CD4-positive, alpha-beta memory T cell (primary cell): ENCODE measurements at regions not wholly inside any gene's neighbourhood (a gene's known extent, or its start where the extent isn't known, plus 50 kb on each side); places are given as distances from the start of the nearest gene placed in this dataset.

Source experiments
- CTCF ChIA-PET: fragments of 350-600 bp; sonication (Branson Sonifier 250); formaldehyde crosslinking; loops from one replicate; lab custom pipeline; 2021; ENCODE audit warnings: inconsistent platforms; ENCODE audit not compliant: partially characterized antibody; lab: Charles Lee
- POLR2A ChIA-PET: fragments of 350-600 bp; sonication (Branson Sonifier 250); formaldehyde crosslinking; loops from one replicate; lab custom pipeline; 2021; ENCODE audit not compliant: partially characterized antibody; lab: Charles Lee
- DNase-seq, 5 donors: peaks; one replicate each; pipeline versions ENCODE4 v3.0.0 to v3.0.0-alpha.2; 2020 to 2022; ENCODE audit warnings: mixed read lengths in 1 of 5
- H3K27ac ChIP-seq: one replicate; pipeline ENCODE4 v1.7.0; 2013; ENCODE audit warnings: low read depth, low read length
- H3K27me3 ChIP-seq: 2 replicates; pipeline ENCODE4 v1.7.0; 2013; ENCODE audit warnings: mild to moderate bottlenecking, low read length, moderate library complexity; ENCODE audit not compliant: insufficient read depth
- H3K36me3 ChIP-seq: 2 replicates; pipeline ENCODE4 v1.7.0; 2013; ENCODE audit warnings: mild to moderate bottlenecking, low read length, moderate library complexity; ENCODE audit not compliant: insufficient read depth
- H3K4me1 ChIP-seq: 2 replicates; pipeline ENCODE4 v1.7.0; 2013; ENCODE audit warnings: mild to moderate bottlenecking, low read length, moderate library complexity; ENCODE audit not compliant: insufficient read depth
- H3K4me3 ChIP-seq, 2 donors: one replicate each; pipeline ENCODE4 v1.7.0; 2013; ENCODE audit warnings: low read length in 2 of 2, mild to moderate bottlenecking in 1 of 2
- H3K9me3 ChIP-seq, 2 donors: one replicate each; pipeline ENCODE4 v1.7.0; 2013; ENCODE audit warnings: low read length in 2 of 2, control low read depth in 1 of 2; ENCODE audit not compliant: control insufficient read depth in 1 of 2
- H3K27ac Mint-ChIP-seq, 7 donors: one replicate each; pipeline ENCODE4 v1.8.0; 2020 to 2021; ENCODE audit warnings: mixed read lengths in 7 of 7, mild to moderate bottlenecking in 6 of 7, inconsistent platforms in 3 of 7, moderate library complexity in 3 of 7
- H3K27me3 Mint-ChIP-seq, 2 donors: one replicate each; pipeline ENCODE4 v1.8.0; 2020 to 2021; ENCODE audit warnings: mixed read lengths in 2 of 2
- H3K36me3 Mint-ChIP-seq, 2 donors: one replicate each; pipeline ENCODE4 v1.8.0; 2020 to 2021; ENCODE audit warnings: mixed read lengths in 2 of 2, inconsistent platforms in 1 of 2, mild to moderate bottlenecking in 1 of 2
- H3K4me1 Mint-ChIP-seq, 4 donors: one replicate each; pipeline ENCODE4 v1.8.0; 2020 to 2021; ENCODE audit warnings: mixed read lengths in 4 of 4, mild to moderate bottlenecking in 1 of 4
- H3K4me3 Mint-ChIP-seq, 8 donors: one replicate each; pipeline ENCODE4 v1.8.0; 2020 to 2021; ENCODE audit warnings: mixed read lengths in 8 of 8, mild to moderate bottlenecking in 7 of 8, moderate library complexity in 6 of 8, inconsistent platforms in 3 of 8
- H3K9me3 Mint-ChIP-seq, 8 donors: one replicate each; pipeline ENCODE4 v1.8.0; 2020 to 2021; ENCODE audit warnings: mixed read lengths in 8 of 8, mild to moderate bottlenecking in 5 of 8, inconsistent platforms in 3 of 8, moderate library complexity in 1 of 8
- intact Hi-C: fragments of 100-400 bp; cut with micrococcal nuclease; formaldehyde crosslinking; loops from one replicate; pipeline ENCODE4 v1.15.1; 2023

DNA sequence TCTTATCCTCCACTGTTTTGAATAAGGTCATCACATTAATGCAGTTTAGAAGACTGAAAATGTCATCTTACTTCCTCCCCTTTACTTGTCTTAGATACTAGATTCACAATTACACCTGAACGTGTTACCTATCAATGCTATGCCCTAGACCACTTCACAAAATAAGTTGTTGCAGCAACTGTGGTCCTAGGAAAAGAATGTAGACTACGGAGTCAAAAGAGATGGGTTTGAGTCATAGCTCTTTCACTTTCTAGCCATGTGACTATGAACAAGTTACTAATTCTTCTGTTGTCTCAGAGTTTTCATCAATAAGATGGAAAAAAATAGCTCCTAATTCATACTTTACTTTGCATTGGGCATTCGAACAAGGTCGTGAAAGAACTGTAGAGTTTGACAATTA, 164.3 kb upstream of the PREP start:
- Mint-ChIP-seq H3K9me3 (peaks cover 0 to 6% (median 2%) of the 10 kb centered on the region in 8 donors), H3K4me1 (no peaks in the 10 kb centered on the region), H3K27me3 (peaks cover 0 to 3% of the 10 kb centered on the region in 2 donors), H3K27ac (no peak overlapping the region), H3K4me3 (no peak overlapping the region), H3K36me3 (no peaks in the 10 kb centered on the region)
- Histone ChIP-seq H3K36me3 (no peaks in the 10 kb centered on the region), H3K4me1 (no peaks in the 10 kb centered on the region), H3K27me3 (no peaks in the 10 kb centered on the region), H3K4me3 (no peak overlapping the region), H3K27ac (no peak overlapping the region), H3K9me3 (no peaks in the 10 kb centered on the region)
- intact Hi-C loops: no loop called here
- DNase-seq: no peak
- ChIA-PET CTCF (no interaction called here), POLR2A (no interaction called here)

GRCh38 chr6:105566503-105566902, 163.6 kb upstream of the PREP start:
- H3K27me3 Mint-ChIP-seq: peaks cover 0 to 3% of the 10 kb centered on the region in 2 donors
- Histone ChIP-seq H3K4me1 (no peaks in the 10 kb centered on the region), H3K36me3 (no peaks in the 10 kb centered on the region), H3K27me3 (no peaks in the 10 kb centered on the region), H3K9me3 (no peaks in the 10 kb centered on the region), H3K4me3 (no peak overlapping the region), H3K27ac (no peak overlapping the region)
- peaks cover 0 to 6% (median 2%) of the 10 kb centered on the region in 8 donors for H3K9me3 Mint-ChIP-seq
- H3K4me1 Mint-ChIP-seq: no peaks in the 10 kb centered on the region
- no peaks in the 10 kb centered on the region for H3K36me3 Mint-ChIP-seq
- H3K4me3 Mint-ChIP-seq: no peak overlapping the region
- H3K27ac Mint-ChIP-seq: no peak overlapping the region
- POLR2A ChIA-PET: no interaction called here
- intact Hi-C loops: no loop called here
- CTCF ChIA-PET: no interaction called here
- no peak for DNase-seq

GRCh38 chr6:105564121-105564902, 161.4 kb upstream of the PREP start:
- Mint-ChIP-seq H3K27ac (no peak overlapping the region), H3K4me3 (no peak overlapping the region), H3K27me3 (peaks cover 0 to 3% of the 10 kb centered on the region in 2 donors), H3K4me1 (no peaks in the 10 kb centered on the region), H3K9me3 (peaks cover 0 to 6% (median 2%) of the 10 kb centered on the region in 8 donors), H3K36me3 (no peaks in the 10 kb centered on the region)
- Histone ChIP-seq H3K27ac (no peak overlapping the region), H3K36me3 (no peaks in the 10 kb centered on the region), H3K4me1 (no peaks in the 10 kb centered on the region), H3K9me3 (no peaks in the 10 kb centered on the region), H3K27me3 (no peaks in the 10 kb centered on the region), H3K4me3 (no peak overlapping the region)
- intact Hi-C loops: no loop called here
- POLR2A ChIA-PET: no interaction called here
- no peak for DNase-seq
- CTCF ChIA-PET: no interaction called here

DNA sequence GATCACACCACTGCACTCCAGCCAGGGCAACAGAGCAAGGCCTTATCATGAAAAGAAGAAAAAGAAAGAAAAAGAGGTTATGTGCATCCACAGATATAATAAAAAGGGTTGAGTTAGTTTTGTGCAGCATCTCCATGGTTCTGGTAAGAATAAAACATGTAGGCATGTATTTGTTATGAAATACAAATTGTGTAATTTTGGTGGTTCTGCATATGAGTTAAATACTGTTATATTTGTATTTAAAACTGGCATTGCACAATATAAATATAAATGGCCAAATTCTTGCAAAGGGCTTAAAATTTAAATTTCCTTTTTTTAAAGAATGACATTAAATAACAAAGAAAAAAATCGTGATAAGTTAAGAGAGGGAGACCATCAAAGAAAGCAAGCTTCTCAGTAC, 159.1 kb upstream of the PREP start:
- CTCF ChIA-PET: no interaction called here
- H3K9me3 ChIP-seq: no peaks in the 10 kb centered on the region
- Mint-ChIP-seq H3K36me3 (no peaks in the 10 kb centered on the region), H3K4me1 (no peaks in the 10 kb centered on the region), H3K4me3 (no peak overlapping the region), H3K27ac (no peak overlapping the region), H3K27me3 (peaks cover 0 to under 1% of the 10 kb centered on the region in 2 donors), H3K9me3 (peaks cover 0 to 6% (median 2%) of the 10 kb centered on the region in 8 donors)
- H3K4me3 ChIP-seq: no peak overlapping the region
- no peaks in the 10 kb centered on the region for H3K36me3 ChIP-seq
- POLR2A ChIA-PET: no interaction called here
- H3K27ac ChIP-seq: no peak overlapping the region
- H3K4me1 ChIP-seq: no peaks in the 10 kb centered on the region
- no peaks in the 10 kb centered on the region for H3K27me3 ChIP-seq
- DNase-seq: no peak
- intact Hi-C loops: no loop called here

GRCh38 chr6:105561486-105561885, 158.6 kb upstream of the PREP start:
- Mint-ChIP-seq H3K27ac (no peak overlapping the region), H3K9me3 (peaks cover 0 to 6% (median 3%) of the 10 kb centered on the region in 8 donors), H3K4me3 (peak overlapping the region in 1 of 8 donors; percentile 7), H3K27me3 (no peaks in the 10 kb centered on the region), H3K4me1 (no peaks in the 10 kb centered on the region), H3K36me3 (no peaks in the 10 kb centered on the region)
- Histone ChIP-seq H3K4me1 (no peaks in the 10 kb centered on the region), H3K4me3 (no peak overlapping the region), H3K27me3 (no peaks in the 10 kb centered on the region), H3K9me3 (no peaks in the 10 kb centered on the region), H3K27ac (no peak overlapping the region), H3K36me3 (no peaks in the 10 kb centered on the region)
- DNase-seq: no peak
- ChIA-PET POLR2A (no interaction called here), CTCF (no interaction called here)
- intact Hi-C loops: no loop called here

DNA sequence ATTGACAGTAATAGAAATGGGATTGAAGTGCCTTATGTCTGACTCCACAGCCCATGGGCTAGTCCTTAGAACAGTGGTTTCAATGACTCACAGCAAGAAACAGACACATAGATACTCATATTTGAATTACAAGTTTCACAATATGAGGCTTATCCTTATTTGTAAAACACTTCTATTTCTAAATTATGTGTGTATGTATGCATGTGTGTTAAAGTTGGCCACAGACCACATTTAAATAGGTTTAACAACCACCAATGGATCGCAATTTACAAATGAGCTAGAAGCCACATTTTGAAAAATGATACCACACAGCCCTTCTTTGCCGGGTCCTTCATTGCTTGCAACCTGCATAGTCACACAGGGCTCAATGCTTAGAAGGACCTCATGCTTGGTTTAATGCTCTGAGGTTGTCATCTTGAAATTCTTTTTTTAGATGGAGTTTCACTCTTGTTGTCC, 157.8 kb upstream of the PREP start:
- Histone ChIP-seq H3K27me3 (no peaks in the 10 kb centered on the region), H3K4me1 (no peaks in the 10 kb centered on the region), H3K9me3 (no peaks in the 10 kb centered on the region), H3K4me3 (no peak overlapping the region), H3K27ac (no peak overlapping the region), H3K36me3 (no peaks in the 10 kb centered on the region)
- no peak overlapping the region for H3K27ac Mint-ChIP-seq
- H3K27me3 Mint-ChIP-seq: no peaks in the 10 kb centered on the region
- H3K4me3 Mint-ChIP-seq: no peak overlapping the region
- POLR2A ChIA-PET: no interaction called here
- CTCF ChIA-PET: no interaction called here
- H3K9me3 Mint-ChIP-seq: peaks cover 0 to 9% (median 5%) of the 10 kb centered on the region in 8 donors
- no peak for DNase-seq
- no peaks in the 10 kb centered on the region for H3K36me3 Mint-ChIP-seq
- H3K4me1 Mint-ChIP-seq: no peaks in the 10 kb centered on the region
- intact Hi-C loops: no loop called here

GRCh38 chr6:105557291-105557690, 154.4 kb upstream of the PREP start:
- H3K4me3 ChIP-seq: no peak overlapping the region
- H3K4me1 ChIP-seq: no peaks in the 10 kb centered on the region
- Mint-ChIP-seq H3K4me1 (no peaks in the 10 kb centered on the region), H3K27me3 (peaks cover 0 to under 1% of the 10 kb centered on the region in 2 donors), H3K9me3 (peaks cover 0 to 5% (median 3%) of the 10 kb centered on the region in 8 donors), H3K36me3 (no peaks in the 10 kb centered on the region), H3K27ac (no peak overlapping the region), H3K4me3 (peak overlapping the region in 1 of 8 donors; percentile 17)
- intact Hi-C loops: no loop called here
- H3K36me3 ChIP-seq: no peaks in the 10 kb centered on the region
- H3K9me3 ChIP-seq: no peaks in the 10 kb centered on the region
- no peaks in the 10 kb centered on the region for H3K27me3 ChIP-seq
- ChIA-PET CTCF (no interaction called here), POLR2A (no interaction called here)
- no peak for DNase-seq
- H3K27ac ChIP-seq: no peak overlapping the region
